Ammon's horn (tissue), 1 donor: ENCODE measurements at regions not wholly inside any gene's neighbourhood (a gene's known extent, or its start where the extent isn't known, plus 50 kb on each side); places are given as distances from the start of the nearest gene placed in this dataset.
A peak's percentile ranks its signal among the peaks of the same experiment; 100 is the strongest.

Source experiments
- DNase-seq: peaks from one replicate; pipeline ENCODE4 v3.0.0-alpha.2; 2016; ENCODE audit warnings: low spot score

DNA sequence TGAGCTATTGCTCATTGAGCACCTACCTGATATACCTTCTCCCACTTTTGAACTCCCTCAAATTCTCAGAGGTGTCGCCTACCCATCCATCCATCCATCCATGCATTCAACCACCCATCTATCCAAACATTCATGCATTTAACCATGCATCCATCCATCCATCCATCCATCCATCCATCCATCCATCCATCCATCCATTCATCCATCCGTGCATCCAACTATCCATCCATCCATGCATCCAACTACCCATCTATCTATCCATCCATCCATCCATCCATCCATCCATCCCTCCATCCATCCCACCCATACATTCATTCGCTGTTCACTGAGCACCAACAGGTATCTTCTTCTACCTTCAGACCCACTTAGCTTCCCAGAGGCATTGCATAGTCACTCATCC is 342.8 kb downstream of the CTTN start:
- no peak for DNase-seq

DNA sequence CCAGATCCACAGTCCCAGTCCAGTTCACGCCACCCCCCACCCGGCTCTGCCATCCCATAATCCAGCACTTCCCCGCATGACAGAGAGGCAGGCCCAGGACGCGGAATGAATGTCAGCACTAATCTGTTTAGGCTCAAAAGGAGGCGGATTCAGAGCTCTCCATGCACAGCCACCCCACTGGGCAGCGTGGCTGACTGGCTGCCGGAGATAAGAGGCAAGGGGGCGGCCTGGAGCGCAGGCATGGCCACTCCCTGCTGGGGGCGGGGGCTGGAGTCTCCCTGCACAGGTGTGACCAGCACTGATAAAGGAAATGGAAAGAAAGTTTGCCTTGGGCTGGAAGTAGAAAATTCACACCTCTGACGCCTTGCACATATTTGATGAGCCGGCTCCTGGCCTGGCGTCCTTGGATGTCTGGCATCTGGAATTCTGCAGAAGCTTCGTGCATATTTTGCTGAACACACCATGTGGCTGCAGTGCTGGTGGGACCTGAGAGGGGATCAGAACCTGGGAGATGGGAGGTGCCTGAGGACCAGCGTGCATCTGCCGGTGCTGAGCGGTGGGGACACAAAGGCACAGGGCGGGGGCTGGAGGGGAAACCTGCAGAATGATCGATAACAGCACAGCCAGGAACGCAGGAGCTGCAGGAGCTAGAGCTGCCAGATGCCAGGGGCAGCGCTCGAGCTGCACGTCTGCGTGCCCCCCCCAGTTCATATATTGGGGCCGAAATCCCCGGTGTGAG is 344.4 kb downstream of the CTTN start:
- no peak for DNase-seq

- DNase-seq: no peak
Observed at GRCh38 chr11:70743329-70743728, 345.0 kb downstream of the CTTN start.

DNA sequence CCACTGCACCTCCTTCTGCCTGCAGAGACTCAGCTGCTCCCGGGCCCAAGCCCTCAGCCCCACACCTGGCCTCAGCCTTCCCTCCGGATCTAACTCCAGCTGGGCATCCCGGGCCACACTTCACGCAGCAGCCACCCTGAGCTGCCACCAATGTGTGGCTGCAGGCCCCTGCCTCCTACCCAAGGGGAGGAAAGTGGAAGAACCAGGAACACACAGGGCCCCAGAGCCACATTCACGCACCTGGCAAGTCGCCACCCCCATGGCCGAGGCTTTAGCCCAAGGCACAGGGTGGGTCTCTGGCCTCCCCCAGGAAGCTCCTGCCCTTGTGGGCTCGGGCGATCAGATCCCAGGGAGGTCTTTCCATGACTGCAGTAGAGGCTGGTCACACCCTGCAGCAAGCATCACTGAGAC is 345.6 kb downstream of the CTTN start:
- no peak for DNase-seq

GRCh38 chr11:70744396-70745185 is 346.3 kb downstream of the CTTN start:
- DNase-seq: no peak

GRCh38 chr11:70745451-70745850 is 347.1 kb downstream of the CTTN start:
- no peak for DNase-seq

DNA sequence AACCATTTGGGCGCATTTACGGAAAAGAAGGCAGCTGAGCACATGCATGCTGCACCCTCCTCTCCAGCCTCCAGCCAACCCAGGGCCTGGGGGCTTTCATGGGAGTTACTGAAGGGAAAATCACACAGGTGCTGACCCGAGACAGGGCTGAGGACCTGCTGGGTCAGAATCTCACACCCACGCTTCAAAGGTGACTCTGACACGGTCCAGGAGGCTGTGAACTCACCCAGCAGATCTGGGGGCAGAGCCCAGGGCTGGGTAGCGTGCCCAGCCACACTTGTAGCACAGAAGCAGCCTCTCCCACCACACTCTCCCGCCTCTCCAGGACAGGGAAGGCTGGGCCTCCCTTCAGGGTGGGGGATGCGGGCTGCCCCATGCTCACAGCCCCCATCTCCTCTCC is 347.6 kb downstream of the CTTN start:
- no peak for DNase-seq

DNA sequence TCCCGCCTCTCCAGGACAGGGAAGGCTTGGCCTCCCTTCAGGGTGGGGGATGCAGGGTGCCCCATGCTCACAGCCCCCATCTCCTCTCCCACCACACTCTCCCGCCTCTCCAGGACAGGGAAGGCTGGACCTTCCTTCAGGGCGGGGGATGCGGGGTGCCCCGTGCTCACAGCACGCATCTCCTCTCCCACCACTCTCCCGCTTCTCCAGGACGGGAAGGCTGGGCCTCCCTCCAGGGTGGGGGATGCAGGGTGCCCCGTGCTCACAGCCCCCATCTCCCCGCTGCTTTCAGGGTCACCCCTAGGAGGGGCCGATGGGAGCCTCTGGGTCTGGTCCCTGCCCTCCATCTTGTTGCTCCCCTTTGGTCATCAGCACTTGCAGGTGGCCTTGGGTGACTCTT is 348.0 kb downstream of the CTTN start:
- DNase-seq: no peak

DNA sequence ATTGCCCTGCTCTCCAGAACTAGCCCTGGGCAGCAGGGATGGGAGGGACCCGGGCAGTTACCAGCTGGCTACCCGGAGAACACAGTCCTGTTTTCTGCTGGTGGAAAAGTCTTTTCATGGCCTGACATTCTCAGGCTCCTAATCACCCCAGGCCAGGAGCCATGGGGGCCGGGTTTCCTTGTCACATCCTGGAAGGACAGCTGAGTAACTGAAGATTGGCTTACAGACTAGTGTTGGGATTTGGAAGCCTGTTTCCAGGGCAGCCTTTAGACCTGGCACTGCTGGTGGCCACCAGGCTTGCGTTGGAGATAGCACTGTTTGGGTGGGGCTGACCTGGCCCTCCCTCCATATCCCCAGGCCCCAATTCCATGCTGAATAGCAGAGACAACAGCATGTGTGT is 349.0 kb downstream of the CTTN start:
- no peak for DNase-seq

DNA sequence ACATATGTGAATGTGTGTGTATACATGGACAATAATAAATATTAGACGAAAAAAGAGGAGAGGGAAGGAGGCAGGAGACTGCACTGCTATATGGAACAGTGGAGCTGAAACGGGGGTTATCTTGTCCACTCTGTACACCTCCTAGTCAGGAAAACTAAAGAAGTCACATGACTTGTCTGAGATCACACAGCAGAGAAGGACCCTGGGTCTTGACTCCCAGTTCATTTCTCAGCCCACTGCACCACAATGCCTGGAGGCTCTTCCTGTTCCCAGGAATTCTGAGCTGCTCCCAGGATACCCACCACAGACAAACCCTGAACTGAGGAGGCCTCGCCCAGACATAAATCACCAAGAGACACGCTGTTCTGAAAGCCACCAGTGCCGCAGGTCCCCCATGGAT is 349.6 kb downstream of the CTTN start:
- no peak for DNase-seq

DNA sequence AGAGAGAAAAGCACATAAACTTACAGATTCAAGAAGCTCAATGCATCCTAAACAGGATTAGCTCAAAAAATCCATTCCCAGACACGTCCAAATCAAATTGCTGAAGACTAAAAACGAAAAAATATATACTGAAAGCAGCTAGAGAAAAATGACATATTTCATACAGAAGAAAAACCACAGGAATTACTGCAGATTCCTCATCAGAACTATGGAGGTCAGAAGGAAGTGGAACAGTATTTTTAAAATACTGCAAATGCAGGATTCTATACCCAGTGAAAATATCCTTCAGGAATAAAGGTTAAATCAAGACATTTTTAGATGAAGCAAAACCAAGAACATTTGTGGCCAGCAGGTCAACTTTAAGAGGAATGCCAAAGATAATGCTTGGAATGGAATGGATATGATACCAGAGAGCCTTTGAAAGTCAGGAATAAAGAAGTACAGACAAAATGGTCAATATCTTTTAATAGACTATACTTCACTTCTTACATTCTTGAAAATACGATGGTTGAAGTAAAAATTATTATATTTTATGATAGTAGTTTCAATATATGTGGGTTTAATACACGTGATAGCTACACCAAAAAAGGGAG is 352.9 kb downstream of the CTTN start:
- DNase-seq: no peak

- peak; percentile 86 for DNase-seq
Observed at GRCh38 chr11:70755410-70756158, 357.3 kb downstream of the CTTN start.

DNA sequence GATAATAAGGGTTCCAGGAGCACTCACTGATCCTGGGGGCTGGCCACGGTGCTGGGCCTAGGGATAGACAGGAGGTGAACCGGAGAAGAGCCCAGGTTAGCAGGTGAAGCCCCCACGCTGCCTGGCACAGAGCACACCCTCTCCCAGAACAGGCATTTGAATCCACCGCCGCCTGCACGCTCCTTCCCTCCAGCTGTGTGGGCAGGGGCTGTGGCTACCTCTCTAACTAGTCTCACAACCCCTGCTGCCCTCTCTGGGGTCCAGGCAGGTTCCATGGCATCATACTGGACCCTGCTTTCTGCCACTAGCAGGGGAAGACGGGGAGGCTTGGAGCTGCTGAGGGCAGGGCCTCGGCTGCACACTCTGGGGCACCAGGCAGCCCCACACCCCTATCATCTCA is 358.0 kb downstream of the CTTN start:
- no peak for DNase-seq

- no peak for DNase-seq
Observed at GRCh38 chr11:70756756-70757155, 358.4 kb downstream of the CTTN start.

GRCh38 chr11:70757241-70757640 is 358.9 kb downstream of the CTTN start:
- DNase-seq: no peak

- DNase-seq: no peak
Observed at GRCh38 chr11:70758206-70758605, 359.9 kb downstream of the CTTN start.

GRCh38 chr11:70759846-70760245 is 361.5 kb downstream of the CTTN start:
- no peak for DNase-seq

GRCh38 chr11:70760416-70761020 is 362.2 kb downstream of the CTTN start:
- no peak for DNase-seq

DNA sequence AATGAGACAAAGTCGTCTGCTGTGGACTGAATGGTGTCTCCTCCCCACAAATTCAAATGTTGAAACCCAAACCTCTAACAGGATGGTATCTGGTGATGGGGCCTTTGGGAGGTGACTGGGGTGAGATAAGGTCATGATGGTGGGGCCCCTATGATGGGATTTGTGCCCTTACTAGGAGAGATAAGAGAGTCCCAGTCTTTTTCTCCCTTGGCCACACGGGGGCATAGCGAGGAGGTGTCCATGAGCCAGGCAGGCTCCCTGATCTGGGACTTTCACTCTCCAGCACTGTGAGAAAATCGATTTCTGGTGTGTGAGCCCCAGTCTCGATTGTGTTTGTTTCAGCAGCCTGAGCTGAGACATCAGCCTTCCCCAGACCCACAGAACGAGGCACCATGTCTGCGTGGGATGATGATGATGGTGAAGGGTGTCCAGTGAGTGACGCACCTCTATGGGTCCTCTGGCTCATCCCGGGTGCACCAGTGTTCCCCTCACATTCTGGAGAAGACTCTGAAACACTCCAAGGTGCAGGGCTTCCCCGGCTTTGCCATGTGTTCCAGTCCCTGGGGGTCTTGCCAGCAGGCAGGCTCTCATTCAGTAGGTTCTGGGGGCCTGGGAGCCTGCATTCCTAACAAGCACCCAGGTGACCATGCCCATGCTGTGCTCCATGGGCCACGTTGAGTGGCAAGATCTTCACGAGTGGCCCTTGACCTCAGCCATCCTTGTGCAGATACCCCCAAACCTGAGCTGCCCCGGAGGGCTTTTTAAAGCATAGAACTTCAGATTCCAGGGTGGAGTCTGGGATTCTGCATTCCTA is 363.0 kb downstream of the CTTN start:
- DNase-seq: no peak

- DNase-seq: no peak
Observed at GRCh38 chr11:70761908-70762337, 363.6 kb downstream of the CTTN start.

GRCh38 chr11:70762810-70763209 is 364.5 kb downstream of the CTTN start:
- DNase-seq: no peak
